Testis (tissue), 2 donors: ENCODE measurements at regions not wholly inside any gene's neighbourhood (a gene's known extent, or its start where the extent isn't known, plus 50 kb on each side); places are given as distances from the start of the nearest gene placed in this dataset.

Experiments
- CTCF ChIP-seq, 3 experiments: fragments of 450-650 bp in 2 of 3; fragments of 200-600 bp in 1 of 3; sonication (generic) in 1 of 3; IDR thresholded peaks; one replicate each; pipeline ENCODE4 v1.5.1; 2016 to 2019; ENCODE audit warnings: antibody characterized with exemption in 3 of 3, mild to moderate bottlenecking in 2 of 3, moderate library complexity in 1 of 3
- POLR2A ChIP-seq: fragments of 450-650 bp; IDR thresholded peaks from one replicate; pipeline ENCODE4 v1.6.1; 2017; ENCODE audit warnings: antibody characterized with exemption, mild to moderate bottlenecking, moderate library complexity

DNA sequence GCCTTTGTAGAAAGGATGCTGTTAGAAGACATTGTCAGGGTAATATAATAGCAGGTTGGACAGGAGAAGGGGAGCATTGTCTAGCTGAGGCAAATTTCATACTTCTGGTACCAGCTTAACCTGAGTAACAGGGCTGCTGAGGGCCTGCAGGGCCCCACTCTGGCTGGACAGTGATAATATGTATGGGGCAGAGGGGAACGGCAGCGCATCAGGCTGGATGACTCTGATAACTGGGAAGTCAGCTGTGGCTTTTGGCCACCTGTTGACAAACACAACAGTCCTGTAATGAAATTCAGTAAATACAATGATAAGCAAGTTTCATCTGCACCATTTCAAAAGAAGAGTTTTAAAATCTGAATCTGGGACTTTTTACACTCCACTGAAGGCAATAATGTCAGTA, 259.9 kb upstream of the CNR1 start:
- no peak for TF ChIP-seq CTCF (IDR thresholded peaks at IDR 0.05)
- no peak for TF ChIP-seq POLR2A
